ENCODE measurements at regions not wholly inside any gene's neighbourhood (a gene's known extent, or its start where the extent isn't known, plus 50 kb on each side); places are given as distances from the start of the nearest gene placed in this dataset.

GRCh38 chr2:144333143-144333555 lies 186.8 kb downstream of the ZEB2 start:
- no peak for DNase-seq

- peak; percentile 96 for DNase-seq
Measured at GRCh38 chr2:144332356-144333142, 187.4 kb downstream of the ZEB2 start.

DNA sequence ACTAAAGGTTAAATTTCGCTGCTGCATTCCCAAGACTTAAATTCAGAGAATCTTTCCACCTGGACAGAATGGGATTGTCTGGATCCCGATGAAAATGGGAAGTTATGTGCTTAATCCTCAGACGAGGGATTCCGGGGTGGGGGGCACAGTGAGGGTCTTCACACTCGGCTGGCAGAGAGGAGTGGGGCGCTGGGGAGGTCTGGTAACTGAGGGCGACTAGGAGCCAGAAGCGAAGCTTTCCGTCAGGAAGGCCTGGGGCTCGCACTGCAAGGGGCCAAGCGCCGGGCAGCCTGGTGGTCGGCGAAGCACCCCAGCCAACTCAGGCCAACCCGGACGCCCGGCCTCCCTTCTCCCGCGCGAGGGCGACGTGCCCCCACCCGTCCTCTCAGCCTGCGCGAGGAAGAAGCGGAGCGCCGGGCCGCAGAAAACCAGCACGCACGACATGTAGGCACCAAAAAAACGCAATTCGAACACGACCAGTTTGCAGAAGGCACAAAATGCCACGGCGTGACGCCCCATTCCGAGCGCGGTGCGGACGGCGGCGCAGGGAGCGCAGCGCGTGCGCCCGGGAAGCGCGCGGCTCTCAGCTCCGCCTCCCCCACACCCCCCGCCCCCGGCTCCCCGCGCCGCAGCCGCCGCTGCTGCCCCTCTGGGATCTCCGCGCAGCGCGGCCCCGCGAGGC lies 188.1 kb downstream of the ZEB2 start:
- no peak for DNase-seq

GRCh38 chr2:144330951-144331673 lies 188.8 kb downstream of the ZEB2 start:
- peak; percentile 56 for DNase-seq

- no peak for DNase-seq
Measured at GRCh38 chr2:144329472-144329871, 190.4 kb downstream of the ZEB2 start.

GRCh38 chr2:144328938-144329337 lies 191.0 kb downstream of the ZEB2 start:
- DNase-seq: no peak

DNA sequence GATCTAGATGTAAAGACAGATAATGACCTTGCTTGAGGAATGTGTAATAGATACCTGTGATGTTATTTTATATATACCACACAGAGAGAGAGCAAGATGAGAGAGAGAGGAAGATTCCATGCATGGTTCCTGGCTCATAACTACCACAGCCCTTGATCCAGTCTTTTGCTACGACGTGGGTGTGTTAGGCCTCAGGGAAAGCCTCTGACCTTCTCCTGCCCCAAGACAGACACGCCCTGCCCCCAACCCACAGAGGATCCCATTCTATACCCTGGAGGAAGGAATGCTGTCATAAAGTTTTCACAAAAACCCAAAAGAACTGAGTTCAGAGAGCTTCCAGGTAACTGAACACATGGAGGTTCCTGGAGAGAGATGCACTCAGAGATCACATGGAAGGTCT lies 193.1 kb downstream of the ZEB2 start:
- DNase-seq: no peak

- peak; percentile 39 for DNase-seq
Measured at GRCh38 chr2:144325086-144325485, 194.8 kb downstream of the ZEB2 start.

DNA sequence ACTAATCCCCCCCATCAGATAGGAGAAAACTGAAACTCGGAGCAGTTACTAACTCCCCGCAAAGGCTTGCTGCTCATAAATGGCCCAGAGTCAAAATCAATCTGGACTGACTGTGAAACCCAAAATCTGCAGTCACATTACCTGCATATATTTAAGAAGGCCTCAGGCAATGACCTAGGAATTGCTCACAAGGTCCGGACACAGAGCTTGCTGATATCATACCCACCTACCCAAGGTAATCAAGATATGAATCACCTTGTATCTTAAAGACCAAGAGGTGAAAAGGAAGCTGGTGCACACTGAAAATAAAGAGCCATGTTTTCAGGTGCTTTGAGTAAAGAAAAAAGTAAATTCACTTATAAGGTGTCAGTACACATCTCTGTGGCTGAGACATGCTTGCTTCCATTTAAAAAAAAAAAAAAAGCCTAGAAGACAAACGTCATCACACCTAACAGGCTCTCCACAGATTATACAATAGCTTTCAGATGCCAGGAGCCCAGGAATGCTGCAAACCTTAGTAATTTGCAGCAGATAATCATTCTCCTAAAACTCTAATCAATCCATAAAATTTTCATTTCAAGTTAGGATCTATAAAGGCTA lies 195.4 kb downstream of the ZEB2 start:
- no peak for DNase-seq

- DNase-seq: no peak
Measured at GRCh38 chr2:144323946-144324345, 196.0 kb downstream of the ZEB2 start.

DNA sequence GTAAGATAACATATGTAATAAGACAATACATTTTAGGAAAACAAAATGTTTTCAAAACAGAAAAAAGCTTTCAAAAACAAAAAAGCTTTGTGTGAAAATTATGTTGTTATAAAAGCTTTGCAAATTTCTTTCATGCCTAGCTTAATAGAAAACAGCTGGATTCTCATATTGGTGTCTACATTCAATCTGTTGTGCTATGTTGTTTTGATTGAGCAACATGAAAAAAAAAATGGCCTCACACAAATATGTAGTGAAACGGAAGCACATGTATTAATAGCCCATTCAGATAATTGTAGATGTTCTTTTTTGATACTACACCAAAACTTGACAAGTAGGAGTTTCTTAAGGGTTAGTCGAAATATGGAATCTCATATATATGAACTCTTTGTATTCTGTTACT lies 197.5 kb downstream of the ZEB2 start:
- no peak for DNase-seq

GRCh38 chr2:144320491-144320890 lies 199.4 kb downstream of the ZEB2 start:
- peak; percentile 83 for DNase-seq

GRCh38 chr2:144317071-144317738 lies 202.7 kb downstream of the ZEB2 start:
- DNase-seq: no peak

GRCh38 chr2:144310889-144311608 lies 208.9 kb downstream of the ZEB2 start:
- no peak for DNase-seq

- no peak for DNase-seq
Measured at GRCh38 chr2:144310484-144310883, 209.4 kb downstream of the ZEB2 start.

DNA sequence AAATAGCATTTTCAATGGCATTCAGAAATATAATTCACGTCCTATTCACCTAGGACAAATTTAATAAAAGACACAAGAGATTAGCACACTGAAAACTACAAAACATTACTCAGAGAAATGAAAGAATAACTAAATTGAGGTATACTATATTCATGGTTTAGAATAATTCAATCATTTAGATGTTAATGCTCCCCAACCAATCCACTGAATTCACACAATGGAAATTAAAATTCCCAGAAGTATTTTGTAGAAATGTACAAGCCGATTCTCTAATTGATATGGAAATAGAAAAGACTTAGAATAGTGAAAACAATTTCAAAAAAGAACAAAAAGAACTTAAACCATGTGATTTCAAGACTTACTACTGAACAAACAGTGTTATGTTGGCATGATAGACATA lies 212.2 kb downstream of the ZEB2 start:
- no peak for DNase-seq

DNA sequence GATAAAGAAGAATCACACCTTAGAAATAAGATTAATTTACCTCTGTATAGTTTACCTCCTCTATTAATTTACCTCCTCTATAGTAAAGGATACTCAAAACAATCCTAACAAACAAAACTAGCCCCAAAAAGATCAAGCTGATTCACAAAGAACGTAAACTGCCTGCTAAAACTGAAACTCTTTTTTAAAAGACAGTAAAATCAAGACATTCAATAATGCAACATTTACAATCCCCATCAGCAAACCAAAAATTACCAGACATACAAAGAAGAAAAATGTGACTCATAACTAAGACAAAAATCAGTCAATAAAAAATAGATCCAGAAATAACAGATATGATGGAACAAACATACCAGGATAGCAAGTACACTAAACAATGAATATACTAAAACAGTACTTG lies 215.7 kb downstream of the ZEB2 start:
- DNase-seq: no peak

GRCh38 chr2:144300632-144301031 lies 219.3 kb downstream of the ZEB2 start:
- no peak for DNase-seq

DNA sequence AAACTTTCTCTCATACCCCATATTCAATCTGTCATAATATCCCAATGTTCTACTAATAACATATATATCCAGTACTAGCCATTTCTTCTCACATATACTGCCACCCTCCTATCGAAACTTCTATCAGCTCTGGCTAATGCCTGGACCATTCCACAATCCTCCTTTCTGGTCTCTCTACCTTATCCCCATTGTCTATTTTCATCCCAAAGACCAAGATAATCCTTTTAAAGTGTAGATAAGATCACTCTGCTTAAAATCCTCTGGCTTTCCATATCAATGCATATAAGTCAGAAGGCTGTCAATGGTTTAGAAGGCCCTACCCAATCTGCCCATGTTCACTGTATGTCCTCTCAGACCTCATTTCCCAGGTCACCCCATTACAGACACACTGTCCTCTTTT lies 229.6 kb downstream of the ZEB2 start:
- no peak for DNase-seq

- DNase-seq: no peak
Measured at GRCh38 chr2:144288438-144288837, 231.5 kb downstream of the ZEB2 start.

DNA sequence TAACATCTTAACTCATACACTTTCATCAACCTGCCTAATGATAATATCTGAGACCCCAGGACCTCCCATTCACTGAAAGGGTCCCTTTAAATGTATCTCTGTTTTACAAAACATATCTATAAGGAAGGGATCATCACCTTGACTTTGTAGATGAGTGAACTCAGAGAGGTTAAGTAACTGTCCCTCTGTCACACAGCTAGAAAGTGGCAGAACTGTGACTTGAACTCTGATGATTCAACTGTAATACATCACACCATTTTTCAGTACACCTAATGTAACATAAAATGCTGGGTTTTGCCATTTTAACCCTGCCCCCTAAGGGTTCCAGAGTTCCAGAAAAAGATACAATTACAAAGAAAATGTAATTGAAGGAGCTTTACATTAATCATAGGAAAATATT lies 234.6 kb downstream of the ZEB2 start:
- DNase-seq: no peak

DNA sequence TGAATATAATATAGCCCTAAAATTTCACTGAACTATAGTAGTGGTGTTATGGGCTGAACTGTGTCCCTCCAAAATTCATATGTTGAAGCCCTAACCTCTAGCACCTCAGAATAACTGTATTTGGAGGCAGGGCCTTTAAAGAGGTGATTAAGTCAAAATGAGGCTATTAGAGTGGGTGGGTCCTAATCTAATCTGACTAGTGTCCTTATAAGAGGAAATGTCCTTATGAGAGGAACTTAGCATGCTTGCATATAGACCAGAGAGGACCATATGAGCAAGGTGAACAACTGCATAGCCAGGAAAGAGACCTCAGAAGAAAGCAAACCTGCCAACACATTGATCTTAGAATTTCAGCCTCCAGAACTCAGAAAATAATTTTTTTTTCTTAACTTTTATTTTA lies 238.4 kb downstream of the ZEB2 start:
- DNase-seq: peak; percentile 55
